ENCODE measurements at regions not wholly inside any gene's neighbourhood (a gene's known extent, or its start where the extent isn't known, plus 50 kb on each side); places are given as distances from the start of the nearest gene placed in this dataset.
"Not testable (repeated sequence)": the region's sequence is repeated elsewhere in the genome, so short reads cannot be mapped to it uniquely, and the experiment has no call there.

DNA sequence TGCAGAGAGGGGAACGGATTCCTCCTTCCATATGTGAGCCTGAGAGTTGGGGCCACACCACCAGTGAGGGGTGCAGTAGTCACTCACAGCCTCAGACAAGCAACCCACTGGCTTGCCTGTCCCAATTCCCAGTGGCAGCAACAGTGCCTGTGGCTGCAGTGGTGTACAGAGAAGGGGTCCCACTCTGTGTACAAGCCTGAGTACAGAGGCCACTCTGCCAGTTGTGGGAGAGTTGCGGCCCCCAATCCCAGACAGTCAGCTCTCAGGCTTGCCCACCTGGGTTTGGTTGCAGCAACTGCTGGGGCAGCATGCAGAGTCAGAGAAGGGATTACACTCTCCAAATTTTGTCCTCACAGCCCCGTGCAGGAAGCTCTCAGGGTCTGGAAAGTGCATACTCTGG is 133.2 kb upstream of the RFX3 start:
- no peak overlapping the region for H3K9ac ChIP-seq (ENCODE audit: low read depth, low read length)
- no peak overlapping the region for H3K27ac ChIP-seq (ENCODE audit: low read depth, low read length)
- H3K9me3 ChIP-seq (ENCODE audit: control insufficient read depth, insufficient read depth, low read length), result no peaks in the 10 kb centered on the region
- no peaks in the 10 kb centered on the region; the same call in 1 of the 2 replicates for H3K4me1 ChIP-seq (ENCODE audit: control insufficient read depth, insufficient read depth, low read length)
- H3K36me3 ChIP-seq (ENCODE audit: control insufficient read depth, insufficient read depth, low read length), result no peaks in the 10 kb centered on the region
- H3K4me3 ChIP-seq (ENCODE audit: low read depth, low read length), result no peak overlapping the region
- no peaks in the 10 kb centered on the region for H3K27me3 ChIP-seq (ENCODE audit: control insufficient read depth, insufficient read depth, low read length)

- H3K9ac ChIP-seq (ENCODE audit: low read depth, low read length), result no peak overlapping the region
- no peak overlapping the region for H3K4me3 ChIP-seq (ENCODE audit: low read depth, low read length)
- H3K4me1 ChIP-seq (ENCODE audit: control insufficient read depth, insufficient read depth, low read length), result no peaks in the 10 kb centered on the region; the same call in 1 of the 2 replicates
- no peaks in the 10 kb centered on the region for H3K36me3 ChIP-seq (ENCODE audit: control insufficient read depth, insufficient read depth, low read length)
- no peak overlapping the region for H3K27ac ChIP-seq (ENCODE audit: low read depth, low read length)
- no peaks in the 10 kb centered on the region for H3K27me3 ChIP-seq (ENCODE audit: control insufficient read depth, insufficient read depth, low read length)
- no peaks in the 10 kb centered on the region for H3K9me3 ChIP-seq (ENCODE audit: control insufficient read depth, insufficient read depth, low read length)
Observed at GRCh38 chr9:3656224-3656623, 130.4 kb upstream of the RFX3 start.

GRCh38 chr9:3650994-3651622 is 125.3 kb upstream of the RFX3 start:
- Histone ChIP-seq H3K4me3 (ENCODE audit: low read depth, low read length) (no peak overlapping the region), H3K9me3 (ENCODE audit: control insufficient read depth, insufficient read depth, low read length) (no peaks in the 10 kb centered on the region), H3K27me3 (ENCODE audit: control insufficient read depth, insufficient read depth, low read length) (no peaks in the 10 kb centered on the region), H3K9ac (ENCODE audit: low read depth, low read length) (no peak overlapping the region), H3K27ac (ENCODE audit: low read depth, low read length) (no peak overlapping the region), H3K4me1 (ENCODE audit: control insufficient read depth, insufficient read depth, low read length) (no peaks in the 10 kb centered on the region), H3K36me3 (ENCODE audit: control insufficient read depth, insufficient read depth, low read length) (no peaks in the 10 kb centered on the region)

DNA sequence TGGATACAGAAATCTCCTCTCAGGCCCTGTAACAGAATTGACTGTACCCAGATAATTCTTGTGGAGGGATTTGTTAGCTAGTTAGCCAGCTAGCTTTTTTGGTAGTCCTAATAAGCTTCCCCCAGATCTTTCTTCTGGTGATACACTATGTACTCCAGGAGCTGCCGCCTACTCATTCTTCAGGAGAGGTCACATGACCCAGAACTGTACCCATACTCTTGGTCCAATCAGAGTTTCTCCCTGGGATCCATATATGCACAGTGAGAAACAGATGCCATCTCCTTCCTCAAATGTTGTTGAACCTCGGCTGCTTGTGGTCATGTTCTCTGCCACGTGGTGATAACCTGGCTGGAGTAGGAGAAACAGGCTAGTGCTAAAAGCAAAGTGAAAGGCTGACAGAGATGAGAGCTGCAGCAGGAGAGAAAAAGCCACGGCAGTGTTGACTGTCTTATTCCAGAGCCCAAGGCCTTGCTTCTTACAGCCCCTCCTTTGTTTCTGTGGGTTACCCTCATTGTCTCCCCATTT is 123.0 kb upstream of the RFX3 start:
- Histone ChIP-seq H3K4me3 (ENCODE audit: low read depth, low read length) (no peak overlapping the region), H3K9ac (ENCODE audit: low read depth, low read length) (no peak overlapping the region), H3K27me3 (ENCODE audit: control insufficient read depth, insufficient read depth, low read length) (no peaks in the 10 kb centered on the region), H3K4me1 (ENCODE audit: control insufficient read depth, insufficient read depth, low read length) (no peaks in the 10 kb centered on the region), H3K36me3 (ENCODE audit: control insufficient read depth, insufficient read depth, low read length) (no peaks in the 10 kb centered on the region), H3K9me3 (ENCODE audit: control insufficient read depth, insufficient read depth, low read length) (no peaks in the 10 kb centered on the region), H3K27ac (ENCODE audit: low read depth, low read length) (no peak overlapping the region)

DNA sequence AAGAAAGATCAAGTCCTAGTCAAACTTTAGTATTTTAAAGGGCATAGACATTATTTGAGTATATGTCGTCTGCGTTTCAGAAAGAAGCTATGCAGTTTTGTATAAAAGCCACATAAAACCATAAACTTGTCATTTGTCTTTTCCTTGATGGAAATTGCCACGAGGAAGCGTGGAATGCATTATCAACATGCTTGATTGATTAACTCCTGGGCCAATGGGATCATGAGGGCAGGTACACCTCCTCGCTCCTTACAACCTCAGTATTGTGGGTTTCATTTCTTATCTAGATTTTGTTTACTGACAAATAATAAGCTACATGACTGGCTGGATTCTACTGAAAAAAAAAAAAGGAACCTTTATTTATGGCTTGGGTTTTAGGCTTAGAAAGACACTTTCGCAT is 122.5 kb upstream of the RFX3 start:
- H3K27ac ChIP-seq (ENCODE audit: low read depth, low read length), result no peak overlapping the region
- H3K4me1 ChIP-seq (ENCODE audit: control insufficient read depth, insufficient read depth, low read length), result no peaks in the 10 kb centered on the region
- H3K27me3 ChIP-seq (ENCODE audit: control insufficient read depth, insufficient read depth, low read length), result no peaks in the 10 kb centered on the region
- no peak overlapping the region for H3K4me3 ChIP-seq (ENCODE audit: low read depth, low read length)
- no peaks in the 10 kb centered on the region for H3K36me3 ChIP-seq (ENCODE audit: control insufficient read depth, insufficient read depth, low read length)
- H3K9ac ChIP-seq (ENCODE audit: low read depth, low read length), result no peak overlapping the region
- H3K9me3 ChIP-seq (ENCODE audit: control insufficient read depth, insufficient read depth, low read length), result no peaks in the 10 kb centered on the region

DNA sequence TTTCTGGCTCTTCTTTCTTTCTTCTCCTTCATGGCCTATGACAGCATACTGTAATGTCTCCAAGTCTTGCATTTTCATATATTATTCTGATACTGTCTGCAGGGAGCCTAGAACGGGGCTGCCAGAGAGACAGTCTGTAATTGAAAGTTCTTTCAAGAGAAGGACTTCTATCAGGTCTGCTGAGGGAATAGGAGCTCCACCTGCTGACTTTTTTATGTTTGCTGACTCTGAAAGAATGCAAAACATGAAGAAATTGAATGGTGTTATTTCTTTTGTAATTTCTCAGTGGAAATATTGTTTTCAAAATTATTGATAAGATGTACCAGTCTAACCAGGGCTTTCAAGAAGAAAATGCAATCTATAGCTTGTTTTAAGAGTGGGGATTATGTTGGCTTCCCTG is 121.9 kb upstream of the RFX3 start:
- Histone ChIP-seq H3K27ac (ENCODE audit: low read depth, low read length) (no peak overlapping the region), H3K9me3 (ENCODE audit: control insufficient read depth, insufficient read depth, low read length) (no peaks in the 10 kb centered on the region), H3K27me3 (ENCODE audit: control insufficient read depth, insufficient read depth, low read length) (no peaks in the 10 kb centered on the region), H3K4me1 (ENCODE audit: control insufficient read depth, insufficient read depth, low read length) (no peaks in the 10 kb centered on the region), H3K4me3 (ENCODE audit: low read depth, low read length) (no peak overlapping the region), H3K9ac (ENCODE audit: low read depth, low read length) (no peak overlapping the region), H3K36me3 (ENCODE audit: control insufficient read depth, insufficient read depth, low read length) (no peaks in the 10 kb centered on the region)

- no peaks in the 10 kb centered on the region for H3K36me3 ChIP-seq (ENCODE audit: control insufficient read depth, insufficient read depth, low read length)
- H3K4me3 ChIP-seq (ENCODE audit: low read depth, low read length), result no peak overlapping the region
- H3K9me3 ChIP-seq (ENCODE audit: control insufficient read depth, insufficient read depth, low read length), result no peaks in the 10 kb centered on the region
- H3K27me3 ChIP-seq (ENCODE audit: control insufficient read depth, insufficient read depth, low read length), result no peaks in the 10 kb centered on the region
- H3K27ac ChIP-seq (ENCODE audit: low read depth, low read length), result no peak overlapping the region
- H3K4me1 ChIP-seq (ENCODE audit: control insufficient read depth, insufficient read depth, low read length), result no peaks in the 10 kb centered on the region
- no peak overlapping the region for H3K9ac ChIP-seq (ENCODE audit: low read depth, low read length)
Observed at GRCh38 chr9:3646226-3646625, 120.4 kb upstream of the RFX3 start.

GRCh38 chr9:3642075-3642474 is 116.3 kb upstream of the RFX3 start:
- H3K27ac ChIP-seq (ENCODE audit: low read depth, low read length); H3K4me3 ChIP-seq (ENCODE audit: low read depth, low read length): not testable (repeated sequence)

DNA sequence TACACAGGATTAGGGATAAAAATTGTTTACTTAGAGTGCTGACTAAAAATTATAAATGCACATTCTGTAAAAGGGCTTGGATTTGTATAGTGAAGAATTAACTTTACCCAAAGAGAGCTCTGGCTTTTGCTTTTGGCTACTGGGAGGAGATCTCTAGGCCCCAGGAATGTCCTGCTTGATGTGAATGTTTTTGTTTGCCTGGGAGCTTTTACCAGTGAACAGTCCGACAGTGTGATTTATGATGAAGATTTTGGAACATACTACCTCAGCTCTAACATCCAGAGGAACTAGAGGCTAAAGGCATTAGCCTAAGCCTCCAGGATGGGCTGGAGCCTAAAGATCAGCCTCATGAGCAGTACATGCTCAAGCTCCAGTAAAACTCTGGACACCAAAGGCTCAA is 103.7 kb upstream of the RFX3 start:
- no peaks in the 10 kb centered on the region for H3K36me3 ChIP-seq (ENCODE audit: control insufficient read depth, insufficient read depth, low read length)
- H3K9ac ChIP-seq (ENCODE audit: low read depth, low read length), result no peak overlapping the region
- no peak overlapping the region for H3K27ac ChIP-seq (ENCODE audit: low read depth, low read length)
- no peaks in the 10 kb centered on the region for H3K9me3 ChIP-seq (ENCODE audit: control insufficient read depth, insufficient read depth, low read length)
- H3K4me3 ChIP-seq (ENCODE audit: low read depth, low read length), result no peak overlapping the region
- H3K27me3 ChIP-seq (ENCODE audit: control insufficient read depth, insufficient read depth, low read length), result no peaks in the 10 kb centered on the region
- peaks cover 4% of the 10 kb centered on the region; the same call in 1 of the 2 replicates for H3K4me1 ChIP-seq (ENCODE audit: control insufficient read depth, insufficient read depth, low read length)

More at GRCh38 chr9:3642075-3642474, 116.3 kb upstream of the RFX3 start:
- H3K36me3 ChIP-seq (ENCODE audit: control insufficient read depth, insufficient read depth, low read length); H3K4me1 ChIP-seq (ENCODE audit: control insufficient read depth, insufficient read depth, low read length); H3K27me3 ChIP-seq (ENCODE audit: control insufficient read depth, insufficient read depth, low read length); H3K9ac ChIP-seq (ENCODE audit: low read depth, low read length); H3K9me3 ChIP-seq (ENCODE audit: control insufficient read depth, insufficient read depth, low read length): not testable (repeated sequence)

GRCh38 chr9:3628239-3628638 is 102.4 kb upstream of the RFX3 start:
- no peak overlapping the region for H3K27ac ChIP-seq (ENCODE audit: low read depth, low read length)
- peaks cover 4% of the 10 kb centered on the region; the same call in 1 of the 2 replicates for H3K4me1 ChIP-seq (ENCODE audit: control insufficient read depth, insufficient read depth, low read length)
- no peaks in the 10 kb centered on the region for H3K36me3 ChIP-seq (ENCODE audit: control insufficient read depth, insufficient read depth, low read length)
- no peaks in the 10 kb centered on the region for H3K9me3 ChIP-seq (ENCODE audit: control insufficient read depth, insufficient read depth, low read length)
- no peak overlapping the region for H3K9ac ChIP-seq (ENCODE audit: low read depth, low read length)
- H3K27me3 ChIP-seq (ENCODE audit: control insufficient read depth, insufficient read depth, low read length), result no peaks in the 10 kb centered on the region
- H3K4me3 ChIP-seq (ENCODE audit: low read depth, low read length), result no peak overlapping the region

- Histone ChIP-seq H3K4me1 (ENCODE audit: control insufficient read depth, insufficient read depth, low read length) (peaks cover 4% of the 10 kb centered on the region; the same call in 1 of the 2 replicates), H3K4me3 (ENCODE audit: low read depth, low read length) (no peak overlapping the region), H3K9me3 (ENCODE audit: control insufficient read depth, insufficient read depth, low read length) (no peaks in the 10 kb centered on the region), H3K27ac (ENCODE audit: low read depth, low read length) (no peak overlapping the region), H3K9ac (ENCODE audit: low read depth, low read length) (no peak overlapping the region), H3K27me3 (ENCODE audit: control insufficient read depth, insufficient read depth, low read length) (no peaks in the 10 kb centered on the region), H3K36me3 (ENCODE audit: control insufficient read depth, insufficient read depth, low read length) (no peaks in the 10 kb centered on the region)
Observed at GRCh38 chr9:3608011-3608410, 82.2 kb upstream of the RFX3 start.

Measured in HUES48 (cell line).